HUES48 (cell line): ENCODE measurements at regions not wholly inside any gene's neighbourhood (a gene's known extent, or its start where the extent isn't known, plus 50 kb on each side); places are given as distances from the start of the nearest gene placed in this dataset.

Experiments used
- H3K27ac ChIP-seq: one replicate; pipeline ENCODE4 v1.7.0; 2013; ENCODE audit warnings: low read depth, low read length, inconsistent platforms
- H3K27me3 ChIP-seq: 2 replicates; pipeline ENCODE4 v1.6.1; 2013; ENCODE audit warnings: mild to moderate bottlenecking, low read length; ENCODE audit not compliant: control insufficient read depth, insufficient read depth
- H3K36me3 ChIP-seq: 2 replicates; pipeline ENCODE4 v1.6.1; 2013; ENCODE audit warnings: low read length; ENCODE audit not compliant: control insufficient read depth, insufficient read depth
- H3K4me1 ChIP-seq: 2 replicates; pipeline ENCODE4 v1.6.1; 2013; ENCODE audit warnings: mild to moderate bottlenecking, low read length; ENCODE audit not compliant: control insufficient read depth, insufficient read depth
- H3K4me3 ChIP-seq: 2 replicates; pipeline ENCODE4 v1.5.1; 2013; ENCODE audit warnings: mild to moderate bottlenecking, low read depth, low read length
- H3K9ac ChIP-seq: 2 replicates; pipeline ENCODE4 v1.6.1; 2013; ENCODE audit warnings: mild to moderate bottlenecking, low read depth, low read length, moderate library complexity
- H3K9me3 ChIP-seq: 2 replicates; pipeline ENCODE4 v1.6.1; 2013; ENCODE audit warnings: low read length; ENCODE audit not compliant: control insufficient read depth, insufficient read depth

DNA sequence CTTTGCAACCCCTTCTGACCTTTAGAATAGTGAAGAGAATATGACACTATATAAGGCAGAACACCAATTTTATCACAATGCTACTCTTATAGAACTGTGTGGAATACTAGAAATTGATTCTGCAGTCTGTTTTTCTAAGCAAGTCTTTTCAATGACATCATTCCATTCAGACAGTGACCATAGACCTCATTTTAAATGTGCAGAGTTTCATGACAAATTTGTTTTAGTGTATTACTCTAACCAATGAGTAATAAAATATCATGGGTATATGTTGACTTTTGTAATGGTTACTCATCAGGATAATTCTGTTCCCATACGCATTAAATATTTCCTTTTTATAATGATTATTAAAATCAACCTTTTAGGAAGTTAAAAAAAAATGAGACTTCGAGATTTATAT is 219.9 kb downstream of the COX7C start:
- H3K9ac ChIP-seq, result no peak overlapping the region
- H3K4me1 ChIP-seq, result peaks cover 4% of the 10 kb centered on the region; the same call in 1 of the 2 replicates
- no peaks in the 10 kb centered on the region for H3K9me3 ChIP-seq
- no peaks in the 10 kb centered on the region for H3K27me3 ChIP-seq
- no peak overlapping the region for H3K4me3 ChIP-seq
- H3K36me3 ChIP-seq, result no peaks in the 10 kb centered on the region
- H3K27ac ChIP-seq, result no peak overlapping the region

DNA sequence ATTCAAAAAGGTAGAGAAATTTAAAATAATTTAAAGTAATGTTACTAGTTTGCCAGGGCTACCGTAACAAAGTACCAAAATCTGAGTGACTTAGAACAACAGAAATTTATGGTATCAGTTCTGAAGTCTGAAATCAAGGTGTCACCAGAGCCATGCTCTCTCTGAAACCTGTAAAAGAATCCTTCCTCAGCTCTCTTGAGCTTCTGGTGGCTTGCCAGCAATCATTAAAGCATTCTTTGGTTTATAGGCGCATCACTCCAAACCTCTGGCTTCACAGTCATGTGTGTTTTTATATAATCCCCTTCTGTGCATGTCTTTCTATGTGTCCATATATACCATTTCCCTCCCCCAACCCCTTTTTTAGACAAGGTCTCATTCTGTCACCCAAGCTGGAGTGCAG is 220.3 kb downstream of the COX7C start:
- Histone ChIP-seq H3K9ac (no peak overlapping the region), H3K27me3 (no peaks in the 10 kb centered on the region)

DNA sequence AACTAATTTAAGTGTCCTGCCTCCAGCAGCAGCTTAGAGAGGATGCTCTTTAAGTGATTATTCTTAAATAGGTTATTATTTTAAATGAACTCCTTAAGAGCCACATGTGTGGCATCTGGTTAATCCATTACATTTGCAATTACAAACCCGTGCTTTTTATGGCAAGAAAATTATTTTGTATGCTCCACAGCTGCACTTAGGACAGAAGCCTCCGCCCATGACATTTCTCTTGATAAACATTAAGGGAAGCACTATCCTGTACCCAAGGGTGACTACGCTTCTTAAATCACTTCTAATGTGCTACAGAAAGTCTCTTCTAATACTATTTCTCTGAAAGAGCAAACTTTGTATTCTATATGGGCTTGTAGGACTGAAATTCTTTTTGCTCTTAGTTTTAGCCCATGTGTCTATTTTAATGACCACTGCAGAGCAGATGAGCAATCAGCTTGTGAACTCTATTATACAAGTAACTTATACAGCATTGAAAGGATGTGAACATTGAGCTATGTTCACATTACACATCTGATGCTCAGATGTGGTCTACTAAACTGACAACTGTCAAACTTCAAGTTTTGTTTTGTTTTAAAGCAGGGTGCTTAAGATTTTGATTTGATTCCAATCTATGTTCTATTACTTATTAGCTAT is 223.4 kb downstream of the COX7C start:
- peaks cover 4% of the 10 kb centered on the region; the same call in 1 of the 2 replicates for H3K4me1 ChIP-seq

More for the DNA sequence above, 220.3 kb downstream of the COX7C start:
- no peak overlapping the region for H3K27ac ChIP-seq
- H3K36me3 ChIP-seq, result no peaks in the 10 kb centered on the region
- H3K9me3 ChIP-seq, result no peaks in the 10 kb centered on the region
- peaks cover 4% of the 10 kb centered on the region; the same call in 1 of the 2 replicates for H3K4me1 ChIP-seq
- no peak overlapping the region for H3K4me3 ChIP-seq

DNA sequence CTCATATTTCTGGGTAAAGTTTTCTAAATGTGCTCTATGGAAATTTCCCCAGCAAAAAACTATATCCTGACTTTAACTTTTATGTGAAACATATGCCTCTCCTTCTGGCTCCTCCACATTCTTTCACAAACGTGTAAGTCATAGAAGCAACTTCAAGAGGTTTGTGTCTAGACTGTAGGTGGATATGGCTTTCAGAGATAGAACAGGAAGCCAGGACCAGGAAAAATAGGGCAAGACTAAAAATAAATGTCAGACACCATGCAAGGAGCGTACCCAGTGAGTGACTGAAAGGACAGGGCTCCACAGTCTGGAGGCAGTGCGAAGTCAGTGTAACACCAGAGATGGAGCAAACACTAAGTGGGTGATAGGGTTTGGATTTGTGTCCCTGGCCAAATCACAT is 240.7 kb downstream of the COX7C start:
- no peaks in the 10 kb centered on the region for H3K9me3 ChIP-seq
- no peak overlapping the region for H3K4me3 ChIP-seq
- no peak overlapping the region for H3K9ac ChIP-seq
- no peaks in the 10 kb centered on the region for H3K4me1 ChIP-seq
- H3K27ac ChIP-seq, result no peak overlapping the region
- H3K36me3 ChIP-seq, result no peaks in the 10 kb centered on the region
- no peaks in the 10 kb centered on the region for H3K27me3 ChIP-seq

More for the DNA sequence above, 223.4 kb downstream of the COX7C start:
- Histone ChIP-seq H3K9me3 (no peaks in the 10 kb centered on the region), H3K9ac (no peak overlapping the region), H3K36me3 (no peaks in the 10 kb centered on the region), H3K27me3 (no peaks in the 10 kb centered on the region), H3K27ac (no peak overlapping the region), H3K4me3 (no peak overlapping the region)

DNA sequence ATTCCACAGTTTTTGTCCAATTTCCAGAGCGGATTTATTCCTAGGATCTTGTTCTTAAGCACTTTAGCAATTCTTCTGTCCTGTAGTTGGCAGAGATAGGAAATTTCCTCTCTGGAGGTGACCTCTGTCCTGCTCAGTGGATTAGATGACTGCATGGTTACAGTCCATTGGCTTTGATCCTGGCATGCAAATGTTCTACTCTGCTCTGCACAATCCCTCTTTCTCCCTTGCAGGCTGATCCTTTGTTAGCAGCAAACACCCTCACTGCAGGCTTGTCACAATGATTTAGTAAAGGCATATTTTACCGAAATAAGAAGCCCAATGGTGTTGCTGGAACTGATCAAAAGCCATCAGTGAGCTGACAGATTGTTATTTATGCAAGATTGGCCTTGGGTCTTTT is 243.8 kb downstream of the COX7C start:
- H3K4me3 ChIP-seq, result no peak overlapping the region
- H3K27ac ChIP-seq, result no peak overlapping the region
- H3K9ac ChIP-seq, result no peak overlapping the region
- H3K27me3 ChIP-seq, result no peaks in the 10 kb centered on the region
- no peaks in the 10 kb centered on the region for H3K36me3 ChIP-seq
- H3K4me1 ChIP-seq, result no peaks in the 10 kb centered on the region
- H3K9me3 ChIP-seq, result no peaks in the 10 kb centered on the region

DNA sequence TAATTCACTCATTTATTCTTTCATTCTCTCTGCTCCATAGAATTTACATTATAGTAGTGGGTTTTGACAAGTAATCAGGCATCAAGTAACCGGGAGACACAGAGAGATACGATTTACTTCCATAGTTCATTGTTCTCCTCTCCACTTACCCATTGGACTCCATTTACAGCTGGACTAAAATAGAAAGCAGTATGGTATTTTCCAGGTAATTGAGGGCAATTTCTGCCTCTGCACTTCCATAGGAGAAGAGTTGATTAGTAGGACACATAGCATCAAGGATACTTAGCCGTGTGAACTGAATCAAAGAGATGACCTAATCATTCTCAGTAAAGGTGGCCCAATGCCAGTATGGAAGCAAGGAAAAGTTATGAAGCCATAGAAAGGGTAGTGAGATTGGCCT is 244.4 kb downstream of the COX7C start:
- H3K4me1 ChIP-seq, result peaks cover 3% of the 10 kb centered on the region; the same call in 1 of the 2 replicates
- no peaks in the 10 kb centered on the region for H3K36me3 ChIP-seq
- no peaks in the 10 kb centered on the region for H3K27me3 ChIP-seq
- H3K9ac ChIP-seq, result no peak overlapping the region
- H3K27ac ChIP-seq, result no peak overlapping the region
- no peak overlapping the region for H3K4me3 ChIP-seq
- H3K9me3 ChIP-seq, result no peaks in the 10 kb centered on the region

DNA sequence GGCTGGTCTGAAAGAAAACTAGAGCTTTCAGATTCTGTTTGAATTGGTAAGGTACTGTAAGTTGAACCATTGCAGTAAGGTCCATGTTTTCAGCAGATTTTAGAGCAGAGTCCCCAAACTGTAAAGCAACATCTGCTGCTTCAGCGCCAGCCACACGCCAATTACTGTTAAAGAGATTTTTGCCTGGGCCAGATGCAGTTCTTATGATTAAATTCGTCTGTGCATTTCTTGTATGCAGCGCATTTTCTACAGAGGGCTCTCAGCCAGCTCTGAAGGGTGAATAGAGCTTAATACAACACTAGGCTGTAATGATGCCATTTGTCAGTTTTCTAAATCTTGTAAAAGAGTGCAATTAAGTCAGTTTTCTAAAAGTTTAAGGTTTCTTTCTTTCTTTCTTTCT is 246.3 kb downstream of the COX7C start:
- no peaks in the 10 kb centered on the region for H3K9me3 ChIP-seq
- no peaks in the 10 kb centered on the region for H3K27me3 ChIP-seq
- peaks cover 13% of the 10 kb centered on the region for H3K4me1 ChIP-seq
- no peaks in the 10 kb centered on the region for H3K36me3 ChIP-seq
- no peak overlapping the region for H3K4me3 ChIP-seq
- H3K9ac ChIP-seq, result no peak overlapping the region
- no peak overlapping the region for H3K27ac ChIP-seq

DNA sequence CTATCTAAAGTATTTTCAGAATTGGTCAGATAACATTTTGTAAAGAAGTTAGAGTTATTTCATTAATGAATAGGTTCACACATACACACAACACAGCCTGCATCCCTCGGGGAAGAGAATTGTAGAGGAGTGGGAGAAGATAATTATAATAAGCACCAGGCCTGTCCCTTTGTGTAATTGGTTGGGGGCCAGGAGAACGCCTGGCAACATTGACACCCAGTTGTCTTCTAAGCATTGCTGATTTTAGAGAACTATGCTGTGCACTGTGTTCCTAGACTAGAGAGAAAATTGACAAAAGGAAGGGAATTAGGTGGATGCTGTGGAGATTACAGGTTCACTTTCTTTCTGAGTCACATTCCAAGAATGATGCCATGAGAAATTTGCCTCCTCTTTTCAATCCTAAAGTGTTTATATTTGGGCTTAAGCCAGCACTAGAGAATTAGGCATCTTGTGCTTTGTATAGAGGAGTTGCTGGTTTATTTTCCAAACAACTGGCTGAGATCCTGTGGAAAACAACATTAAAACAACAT is 247.6 kb downstream of the COX7C start:
- Histone ChIP-seq H3K4me3 (no peak overlapping the region), H3K36me3 (no peaks in the 10 kb centered on the region), H3K27ac (no peak overlapping the region), H3K27me3 (no peaks in the 10 kb centered on the region), H3K9ac (no peak overlapping the region), H3K4me1 (peaks cover 13% of the 10 kb centered on the region), H3K9me3 (no peaks in the 10 kb centered on the region)

DNA sequence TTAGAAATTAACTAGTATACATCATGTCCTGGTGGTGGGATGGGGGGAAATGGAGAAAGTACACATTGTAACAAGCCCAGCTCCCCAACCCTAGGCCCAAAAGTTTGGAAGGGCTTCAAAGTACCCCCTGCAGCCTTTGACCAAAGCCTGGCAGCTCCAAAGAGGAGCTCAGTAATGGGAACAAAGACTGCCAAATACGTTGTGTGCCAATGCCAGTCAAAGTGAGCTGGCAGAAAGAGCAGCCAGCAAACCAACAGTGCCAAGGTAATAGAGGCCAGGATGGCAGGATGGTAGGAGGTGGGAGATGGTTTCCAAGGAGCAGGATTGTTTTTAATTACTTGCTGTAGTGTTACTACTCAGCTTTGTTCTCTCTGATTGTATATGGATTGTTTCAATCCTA is 248.3 kb downstream of the COX7C start:
- H3K4me3 ChIP-seq, result no peak overlapping the region
- no peaks in the 10 kb centered on the region for H3K27me3 ChIP-seq
- H3K9ac ChIP-seq, result no peak overlapping the region
- no peaks in the 10 kb centered on the region for H3K36me3 ChIP-seq
- peaks cover 13% of the 10 kb centered on the region for H3K4me1 ChIP-seq
- no peak overlapping the region for H3K27ac ChIP-seq
- H3K9me3 ChIP-seq, result no peaks in the 10 kb centered on the region

DNA sequence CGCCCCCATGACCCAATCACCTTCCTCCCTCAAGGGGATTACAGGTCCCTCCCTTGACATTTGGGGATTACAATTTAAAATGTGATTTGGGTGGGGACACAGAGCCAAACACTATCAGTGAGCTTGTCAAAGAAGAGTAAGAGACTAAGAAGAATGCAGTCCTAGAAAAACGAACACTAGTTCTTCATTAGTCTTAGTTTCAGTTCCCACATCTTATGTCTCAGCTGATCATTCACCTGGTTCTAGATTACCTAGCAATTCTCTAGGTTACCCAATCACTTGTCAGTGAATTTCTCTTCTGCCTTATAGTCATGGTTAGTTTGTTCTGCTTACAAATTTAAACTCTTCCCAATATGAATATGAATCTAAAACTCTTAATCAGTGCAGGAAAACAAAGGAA is 251.5 kb downstream of the COX7C start:
- H3K27me3 ChIP-seq, result no peaks in the 10 kb centered on the region
- H3K4me3 ChIP-seq, result no peak overlapping the region
- H3K9me3 ChIP-seq, result no peaks in the 10 kb centered on the region
- no peaks in the 10 kb centered on the region for H3K36me3 ChIP-seq
- no peak overlapping the region for H3K9ac ChIP-seq
- H3K4me1 ChIP-seq, result peaks cover 13% of the 10 kb centered on the region
- no peak overlapping the region for H3K27ac ChIP-seq

DNA sequence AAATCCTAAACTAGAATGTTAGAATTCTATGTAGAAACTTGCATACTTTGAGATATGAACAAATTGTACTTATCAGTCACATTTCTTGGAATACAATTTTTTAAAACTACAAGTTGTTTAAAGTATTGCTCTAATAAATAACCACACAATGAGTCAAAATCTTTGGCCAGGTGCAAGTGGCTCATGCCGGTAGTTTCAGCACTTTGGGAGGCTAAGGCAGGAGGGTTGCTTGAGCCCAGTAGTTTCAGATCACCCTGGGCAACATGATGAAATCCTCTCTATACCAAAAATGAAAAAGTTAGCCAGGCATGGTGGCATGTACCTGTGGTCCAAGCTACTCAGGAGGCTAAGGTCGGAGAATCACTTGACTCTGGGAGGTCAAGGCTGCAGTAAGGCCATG is 257.8 kb downstream of the COX7C start:
- Histone ChIP-seq H3K4me3 (no peak overlapping the region), H3K4me1 (peaks cover 19% of the 10 kb centered on the region), H3K27me3 (no peaks in the 10 kb centered on the region), H3K9me3 (no peaks in the 10 kb centered on the region), H3K9ac (no peak overlapping the region), H3K27ac (no peak overlapping the region), H3K36me3 (no peaks in the 10 kb centered on the region)
